GM21423 (cell line): ENCODE measurements at regions not wholly inside any gene's neighbourhood (a gene's known extent, or its start where the extent isn't known, plus 50 kb on each side); places are given as distances from the start of the nearest gene placed in this dataset.
"Not testable (repeated sequence)": the region's sequence is repeated elsewhere in the genome, so short reads cannot be mapped to it uniquely, and the experiment has no call there.

Experiments used
- ATAC-seq: cut with Tn5 transposase; IDR thresholded peaks from one replicate; pipeline ENCODE4 v1.9.1; 2021; ENCODE audit warnings: mild to moderate bottlenecking, moderate library complexity; ENCODE audit not compliant: unreplicated experiment

DNA sequence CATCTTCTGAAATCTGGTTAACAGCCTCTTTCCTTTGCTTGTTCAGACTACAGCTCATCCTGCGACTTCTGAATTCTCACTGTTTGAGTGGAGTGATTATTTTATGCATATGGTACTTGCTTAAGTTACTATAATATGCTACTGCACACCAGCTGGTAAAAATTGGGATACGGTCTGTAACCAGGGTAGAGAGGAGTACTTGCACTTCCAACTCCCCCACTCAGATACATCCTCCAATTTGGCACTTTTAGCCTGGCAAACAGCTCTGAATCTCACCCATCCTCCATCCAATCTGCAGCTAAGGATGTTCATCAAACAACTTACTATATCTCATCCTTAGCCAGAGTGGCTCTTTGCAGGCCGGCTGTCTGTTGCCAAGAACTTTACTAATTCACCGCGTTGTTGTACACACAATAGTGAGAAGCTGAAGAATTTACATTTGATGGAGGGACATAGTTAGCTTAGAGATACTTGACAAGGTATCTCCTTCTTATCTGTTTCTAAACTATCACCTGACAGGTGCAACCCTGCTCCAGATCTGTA lies 1323.6 kb upstream of the ALCAM start:
- not testable (repeated sequence) for ATAC-seq

DNA sequence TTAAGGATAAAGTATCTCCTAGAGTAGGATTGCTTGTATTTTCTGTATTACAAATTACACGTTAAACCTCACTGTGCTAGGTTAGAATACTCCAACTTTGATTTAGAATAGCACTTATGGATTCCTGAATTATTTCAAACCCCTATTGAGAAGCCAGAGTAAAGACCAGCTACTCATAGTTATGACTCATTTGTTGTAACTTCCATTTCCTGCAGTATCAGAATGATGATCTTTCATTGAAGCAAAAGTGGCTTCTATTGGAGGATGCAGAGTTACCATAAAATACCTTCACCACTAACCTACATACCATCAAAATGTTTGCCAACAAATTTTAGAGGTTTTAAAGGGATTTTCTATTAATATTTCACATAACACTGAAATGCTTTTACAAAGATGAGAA lies 1322.7 kb upstream of the ALCAM start:
- no peak for ATAC-seq

DNA sequence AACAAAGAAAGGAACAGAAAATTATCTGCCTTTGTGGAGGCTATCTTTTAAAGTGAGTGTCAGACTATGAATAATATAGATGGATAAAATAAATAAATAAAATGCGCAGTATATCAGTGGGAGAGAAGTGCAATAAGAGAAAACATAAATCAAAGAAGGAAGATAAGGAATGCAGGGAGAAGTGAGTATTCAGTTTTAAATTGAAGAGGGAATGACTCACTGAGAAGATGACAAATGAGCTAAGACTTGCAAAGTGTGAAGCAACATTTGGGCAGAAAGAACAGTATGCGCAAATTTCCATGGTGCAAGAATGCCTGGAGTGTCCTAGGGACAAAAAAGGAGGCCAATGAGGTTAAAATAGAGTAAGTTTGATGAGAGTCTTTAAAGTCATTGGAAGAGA lies 1300.1 kb upstream of the ALCAM start:
- no peak for ATAC-seq

DNA sequence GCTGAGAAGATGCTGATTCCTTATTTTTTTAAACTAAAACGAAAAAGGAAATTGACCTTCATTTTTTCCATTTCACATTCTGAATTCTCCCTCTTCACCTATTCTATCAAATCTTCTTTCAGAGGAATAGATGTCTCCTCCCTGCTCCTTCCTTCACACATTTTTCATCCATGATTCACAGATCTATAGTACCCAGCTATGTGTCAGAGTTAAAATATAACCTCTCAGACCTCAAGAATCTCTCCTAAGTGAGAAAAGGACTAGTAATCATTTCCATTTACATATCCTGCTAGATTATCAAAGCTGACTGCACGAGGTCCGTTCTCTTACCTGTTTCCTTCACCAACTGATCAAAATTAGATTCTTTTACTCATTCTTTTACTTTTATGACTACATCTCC lies 1297.6 kb upstream of the ALCAM start:
- ATAC-seq = no peak

DNA sequence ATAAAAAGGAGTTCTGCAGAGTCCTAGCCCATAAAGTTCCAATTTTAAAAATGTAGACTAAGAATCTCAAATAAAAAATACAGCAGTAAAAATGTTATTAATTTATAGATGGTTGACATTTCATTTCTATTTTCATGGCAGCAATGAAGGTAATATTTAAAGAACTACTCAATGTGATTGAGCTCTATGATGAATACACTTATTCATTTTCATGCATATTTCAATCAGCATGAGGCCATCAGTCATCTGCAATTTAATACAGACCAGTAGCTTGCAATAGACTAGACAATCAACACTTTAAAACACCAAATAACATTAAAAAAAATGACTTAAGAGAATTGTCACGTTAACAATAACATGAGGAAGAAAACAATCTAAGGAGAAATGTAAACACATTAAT lies 1295.8 kb upstream of the ALCAM start:
- no peak for ATAC-seq

DNA sequence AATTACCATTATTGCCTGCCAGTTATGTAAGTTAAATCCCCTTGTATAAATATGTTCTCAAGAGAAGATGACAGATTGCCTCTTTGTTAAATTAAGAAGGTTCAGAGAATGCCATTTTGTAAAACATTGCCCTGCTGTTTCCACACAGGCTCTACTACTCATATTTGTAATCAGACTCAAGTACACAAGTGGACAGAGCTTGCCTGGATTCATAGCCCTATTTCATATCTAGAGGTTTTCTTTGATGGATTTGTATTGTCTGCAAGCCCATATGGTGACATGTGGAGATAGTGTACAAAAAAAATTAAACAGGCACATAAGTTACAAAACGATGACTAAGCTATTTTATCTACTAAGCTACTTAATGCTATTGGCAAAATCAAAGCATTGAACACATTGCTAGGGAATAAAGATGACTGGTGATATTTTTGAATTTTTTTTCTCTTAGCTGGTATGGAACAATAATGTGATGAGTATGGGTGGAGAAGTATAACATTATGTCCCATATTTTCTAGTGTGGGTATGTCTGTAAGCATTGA lies 1286.6 kb upstream of the ALCAM start:
- no peak for ATAC-seq

DNA sequence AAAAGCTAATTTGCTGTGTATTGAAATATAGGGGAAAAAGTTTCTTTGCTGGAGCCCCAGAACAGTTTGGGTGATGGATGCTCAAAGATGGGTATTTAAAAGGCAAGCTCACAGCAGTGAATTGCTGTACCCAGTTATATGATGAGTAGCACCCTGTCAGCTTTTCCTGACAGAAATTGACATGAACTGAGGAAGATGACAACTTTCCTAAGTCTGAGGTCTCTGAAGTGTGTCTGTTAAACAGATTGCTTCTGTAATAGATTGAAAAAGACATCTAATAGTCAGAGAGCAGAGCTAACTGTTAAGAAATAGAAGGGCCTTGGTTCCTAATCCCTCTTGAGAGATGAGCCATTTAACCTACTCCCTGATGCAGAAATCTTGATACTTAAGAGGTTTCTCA lies 1278.0 kb upstream of the ALCAM start:
- no peak for ATAC-seq

DNA sequence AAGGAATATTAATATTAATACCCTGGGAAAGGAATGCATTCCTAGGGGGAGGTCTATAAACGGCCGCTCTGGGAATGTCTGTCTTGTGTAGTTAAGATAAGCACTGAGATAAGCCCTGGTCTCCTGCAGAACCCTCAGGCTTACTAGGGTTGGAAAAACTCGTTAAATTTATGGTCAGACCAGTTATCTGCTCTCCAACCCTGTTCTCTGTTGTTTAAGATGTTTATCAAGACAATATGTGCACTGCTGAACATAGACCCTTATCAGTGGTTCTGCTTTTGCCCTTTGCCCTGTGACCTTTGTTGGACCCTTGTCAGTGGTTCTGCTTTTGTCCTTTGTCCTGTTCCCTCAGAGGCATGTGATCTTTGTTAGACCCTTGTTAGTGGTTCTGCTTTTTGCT lies 1276.7 kb upstream of the ALCAM start:
- ATAC-seq = not testable (repeated sequence)

DNA sequence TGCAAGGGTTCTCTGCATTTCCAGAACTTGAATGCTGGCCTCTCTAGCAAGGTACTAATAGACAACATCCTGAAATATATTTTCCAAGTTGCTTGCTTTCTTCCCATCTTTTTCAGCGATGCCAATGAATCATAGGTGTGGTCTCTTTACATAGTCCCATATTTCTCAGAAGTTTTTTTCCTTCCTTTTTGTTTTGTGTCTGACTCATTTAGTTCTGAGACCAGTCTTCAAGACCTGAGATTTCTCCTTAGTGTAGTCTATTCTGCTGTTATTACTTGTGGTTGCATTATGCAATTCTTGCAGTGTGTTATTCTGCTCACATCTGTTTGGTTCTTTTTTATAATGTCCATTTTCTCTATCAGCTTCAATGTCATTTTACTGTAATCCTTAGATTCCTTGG lies 1265.0 kb upstream of the ALCAM start:
- no peak for ATAC-seq

DNA sequence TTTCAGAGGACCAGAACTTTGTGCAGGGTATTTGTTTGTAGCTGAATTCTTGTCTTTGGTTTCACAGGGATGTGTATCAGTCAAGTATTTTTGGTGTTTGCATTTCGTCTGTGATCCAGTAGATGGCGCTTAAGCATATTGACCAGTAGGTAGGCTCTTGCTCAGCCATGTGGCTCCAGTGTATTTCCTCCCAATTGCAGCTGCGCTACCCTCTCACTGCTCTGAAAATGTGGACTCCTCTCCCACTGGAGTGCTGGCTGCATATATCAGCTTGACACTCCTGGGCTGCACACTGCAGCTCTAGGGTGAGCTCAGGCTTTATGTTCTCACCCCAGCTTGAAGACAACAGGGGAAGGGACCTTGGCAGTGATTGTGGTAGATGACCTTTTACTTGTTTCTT lies 1264.3 kb upstream of the ALCAM start:
- peak; percentile 96 for ATAC-seq

DNA sequence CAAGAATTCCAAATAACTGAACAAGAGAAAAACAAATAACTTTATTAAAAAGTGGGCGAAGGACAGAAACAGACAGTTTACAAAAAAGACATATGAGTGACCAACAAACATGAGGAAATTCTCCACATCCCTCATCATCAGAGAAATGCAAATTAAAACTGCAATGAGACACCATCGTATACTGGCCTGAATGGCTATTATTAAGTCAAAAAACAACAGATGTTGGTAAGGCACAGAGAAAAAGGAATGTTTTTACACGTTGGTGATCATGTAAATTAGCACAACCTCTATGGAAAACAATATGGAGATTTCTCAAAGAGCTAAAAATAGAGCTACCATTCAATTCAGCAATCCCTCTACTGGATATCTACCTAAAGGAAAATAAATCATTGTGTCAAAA lies 1260.4 kb upstream of the ALCAM start:
- no peak for ATAC-seq

DNA sequence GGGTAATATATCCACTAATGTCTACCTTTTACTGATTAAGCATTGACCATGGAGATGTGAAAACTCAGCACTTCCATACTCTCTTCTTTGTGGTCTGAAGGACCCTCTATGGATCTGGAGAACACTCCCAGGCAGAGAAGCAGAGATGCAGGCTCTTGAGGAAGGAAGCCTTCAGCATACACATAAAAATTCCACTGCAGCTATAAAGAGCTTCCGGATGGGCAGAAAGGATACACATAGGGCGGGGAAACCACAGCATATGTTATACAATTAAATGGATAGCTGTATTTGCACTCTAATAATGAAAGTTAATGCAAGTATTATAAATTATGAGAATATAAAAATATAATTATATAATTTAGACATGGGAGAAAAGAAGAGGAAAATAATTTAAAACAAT lies 1258.2 kb upstream of the ALCAM start:
- ATAC-seq = no peak

DNA sequence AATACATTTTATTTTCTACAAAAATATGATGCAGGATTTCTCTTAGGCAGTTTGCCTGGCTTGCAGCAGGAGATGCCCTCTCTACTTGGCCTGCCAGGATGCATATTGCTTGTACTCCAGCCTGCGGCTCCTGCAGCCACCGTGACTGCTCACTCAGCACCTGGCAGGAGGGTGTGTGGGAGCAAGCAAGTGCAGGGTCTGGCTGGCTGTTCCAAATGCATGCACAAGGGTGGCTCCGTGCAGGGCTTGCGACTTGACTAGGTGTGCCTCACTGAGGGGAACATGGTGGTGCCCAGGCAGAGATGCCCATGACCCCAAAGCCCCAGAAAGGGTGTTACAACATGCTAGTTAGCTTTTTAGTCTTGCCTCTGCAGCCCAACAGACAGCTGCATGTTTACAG lies 1240.2 kb upstream of the ALCAM start:
- ATAC-seq = no peak

DNA sequence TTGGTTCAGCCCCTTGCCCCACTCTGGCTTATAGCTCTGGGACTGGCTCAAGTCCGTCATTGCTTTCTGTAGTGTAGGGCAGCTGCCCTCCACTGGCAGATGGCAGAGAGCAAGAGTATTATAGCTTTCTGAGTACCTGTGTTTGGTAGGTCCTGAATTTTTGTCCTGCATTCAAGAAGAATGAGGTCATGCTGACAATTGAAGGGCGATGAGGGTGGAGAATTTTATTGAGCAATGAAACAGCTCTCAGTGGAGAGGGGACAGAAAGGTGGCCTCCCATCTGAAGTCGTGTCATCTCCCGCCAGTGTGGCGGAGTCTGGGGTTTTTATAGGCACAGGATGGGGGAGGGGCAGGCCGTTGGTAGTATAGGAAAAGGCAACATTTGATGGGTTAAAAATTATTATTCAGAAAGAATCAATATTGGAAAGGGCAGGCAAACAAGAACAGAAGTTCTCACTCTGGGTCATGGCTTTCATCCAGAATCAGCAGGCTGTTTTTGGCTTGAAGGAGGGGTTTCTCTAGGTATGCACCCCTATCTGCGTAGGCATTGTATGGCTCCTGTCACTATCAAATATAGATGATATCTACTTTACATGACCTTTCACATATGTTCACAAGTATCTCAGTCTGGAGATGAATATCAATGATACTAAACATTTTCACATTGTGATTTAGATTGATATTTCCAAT lies 1239.7 kb upstream of the ALCAM start:
- no peak for ATAC-seq

DNA sequence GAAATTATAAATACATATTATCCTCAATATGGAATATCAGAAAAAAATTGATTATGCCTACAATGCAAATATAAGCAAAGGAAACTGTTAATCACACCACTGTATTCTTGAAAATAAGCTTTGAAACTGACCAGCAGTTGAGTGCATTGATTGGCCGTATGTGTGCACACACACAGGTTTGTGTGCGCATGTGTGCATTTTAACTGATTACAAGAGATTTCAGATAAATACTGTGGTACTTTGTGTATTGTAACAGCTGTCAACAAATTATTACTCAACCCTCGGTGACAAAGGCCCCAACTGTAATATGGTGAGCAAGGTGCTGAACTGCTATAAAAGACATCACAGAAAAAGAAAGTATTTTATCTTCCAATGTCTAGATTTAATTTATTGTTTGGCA lies 1238.9 kb upstream of the ALCAM start:
- ATAC-seq = no peak

DNA sequence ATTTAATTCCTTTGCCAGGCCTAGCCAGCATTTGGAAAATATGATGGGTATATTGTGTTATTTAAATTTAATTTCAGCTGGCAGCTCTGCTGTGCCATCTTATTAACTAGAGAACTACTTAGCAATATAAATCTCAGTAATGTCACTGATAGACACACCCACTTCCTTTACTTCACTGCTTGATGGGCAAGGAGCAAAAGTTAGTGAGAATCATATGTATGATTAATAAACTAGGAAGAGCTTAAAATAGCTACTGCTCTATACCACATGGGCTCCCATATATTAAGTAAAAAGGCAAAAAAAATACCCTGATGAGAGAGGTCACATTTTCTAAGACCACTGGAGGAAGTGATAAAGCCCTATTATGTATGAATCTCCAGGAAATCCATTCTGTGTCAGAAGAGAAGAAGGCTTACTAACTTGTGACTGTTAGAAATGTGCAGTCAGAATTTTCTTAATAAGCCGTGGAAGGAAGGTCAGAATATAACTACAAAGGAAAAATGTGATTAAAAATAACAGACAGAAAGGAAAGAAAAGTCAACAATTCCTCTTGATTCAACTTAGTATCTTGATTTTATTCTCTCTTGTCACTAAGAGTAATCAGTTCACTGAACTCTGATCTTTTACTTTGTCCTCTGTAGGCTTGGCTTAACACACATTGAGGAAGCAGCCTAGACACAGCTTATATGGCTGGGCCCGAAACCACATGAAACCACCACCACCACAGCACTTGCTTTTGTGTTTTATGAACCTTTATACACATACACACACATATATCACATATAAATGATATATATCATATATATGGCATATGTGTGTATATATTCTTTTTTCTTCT lies 1233.9 kb upstream of the ALCAM start:
- ATAC-seq = no peak

DNA sequence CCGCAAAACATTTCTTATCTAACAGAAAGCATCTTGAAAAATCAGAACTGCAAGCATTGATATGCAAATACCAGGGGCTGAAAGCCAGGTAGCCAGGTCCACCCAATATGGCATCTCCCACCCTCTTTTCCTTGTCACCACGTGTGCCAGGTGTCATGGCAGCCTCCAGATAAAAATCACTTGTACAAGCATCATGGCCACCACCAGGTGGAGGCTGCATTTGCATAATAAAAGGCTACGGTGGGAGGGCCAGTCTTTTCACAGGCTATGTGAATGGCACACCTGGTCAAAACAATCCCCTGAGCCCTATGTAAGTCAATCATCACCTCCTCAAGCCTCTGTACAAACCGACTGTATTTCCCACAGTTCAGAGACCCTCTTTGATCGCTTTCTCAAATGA lies 1233.1 kb upstream of the ALCAM start:
- ATAC-seq = no peak

DNA sequence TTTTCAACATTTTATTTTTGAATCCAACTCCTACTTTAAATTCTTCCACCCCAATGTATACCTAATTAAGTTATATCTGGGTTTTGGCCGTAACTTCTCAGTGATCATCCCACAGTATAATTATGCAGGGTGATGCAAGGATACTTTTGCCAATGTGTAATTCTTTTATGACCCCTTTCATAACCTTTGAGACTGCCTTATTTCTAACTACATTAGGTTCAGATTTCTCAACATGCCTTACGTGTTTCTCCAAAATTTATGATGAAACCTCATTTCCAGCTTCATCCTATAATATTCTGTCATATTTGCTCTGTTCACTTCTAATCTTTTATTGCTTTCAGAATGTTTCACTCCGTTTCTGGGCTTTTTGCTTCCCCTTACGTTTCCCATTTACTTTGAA lies 1229.6 kb upstream of the ALCAM start:
- no peak for ATAC-seq

DNA sequence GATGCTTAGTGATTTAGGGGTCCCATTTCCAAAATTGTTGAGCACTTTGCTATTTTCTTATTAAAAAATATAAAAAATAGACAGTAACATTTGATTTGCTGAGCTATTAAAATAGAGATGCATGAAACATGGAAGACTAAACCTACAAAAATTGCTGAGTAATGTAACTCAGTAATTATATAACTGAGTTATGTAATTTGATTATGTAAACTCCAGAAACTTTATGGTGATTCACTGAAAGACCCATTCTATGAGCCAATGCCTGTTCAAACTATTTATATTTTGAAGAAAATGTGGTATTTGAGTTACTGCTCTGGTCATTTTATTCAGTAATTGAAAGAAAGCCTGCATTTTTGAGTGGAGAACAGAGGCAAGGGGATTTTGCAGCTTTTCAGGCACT lies 1221.5 kb upstream of the ALCAM start:
- no peak for ATAC-seq

DNA sequence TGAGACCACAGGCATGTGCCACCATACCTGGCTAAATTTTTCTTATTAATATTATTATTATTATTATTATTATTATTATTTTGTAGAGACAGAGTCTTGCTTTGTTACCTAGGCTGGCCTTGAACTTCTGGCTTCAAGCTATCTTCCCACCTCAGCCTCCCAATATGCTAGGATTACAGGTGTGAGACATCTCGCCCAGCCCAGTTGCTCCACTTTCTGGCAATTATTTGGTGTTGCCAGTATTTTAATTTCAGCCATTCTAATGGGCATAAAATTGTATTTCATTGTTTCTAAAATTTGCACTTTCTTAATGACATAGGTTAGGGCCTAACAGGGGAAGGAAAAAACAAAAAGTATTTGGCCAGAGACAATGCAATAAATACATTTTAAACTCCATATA lies 1217.6 kb upstream of the ALCAM start:
- ATAC-seq = no peak

DNA sequence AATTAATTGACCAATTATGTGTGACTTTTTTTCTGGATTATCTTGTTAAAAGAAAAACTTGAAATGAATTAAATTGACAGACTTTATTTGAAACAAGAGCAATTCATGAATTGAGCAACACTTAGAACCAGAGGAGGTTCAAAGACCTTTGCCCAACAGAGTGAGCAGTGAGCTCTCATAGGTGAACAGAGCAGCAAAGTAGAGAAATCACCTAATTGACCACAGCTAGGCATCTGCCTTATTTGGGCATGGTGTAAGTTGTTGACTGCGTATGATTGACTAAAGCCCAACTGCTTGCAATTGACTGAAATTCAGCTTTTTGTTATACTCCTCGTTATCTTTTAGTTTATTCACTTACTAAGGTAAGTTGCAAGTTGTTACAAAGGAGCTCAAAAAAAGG lies 1216.0 kb upstream of the ALCAM start:
- no peak for ATAC-seq

DNA sequence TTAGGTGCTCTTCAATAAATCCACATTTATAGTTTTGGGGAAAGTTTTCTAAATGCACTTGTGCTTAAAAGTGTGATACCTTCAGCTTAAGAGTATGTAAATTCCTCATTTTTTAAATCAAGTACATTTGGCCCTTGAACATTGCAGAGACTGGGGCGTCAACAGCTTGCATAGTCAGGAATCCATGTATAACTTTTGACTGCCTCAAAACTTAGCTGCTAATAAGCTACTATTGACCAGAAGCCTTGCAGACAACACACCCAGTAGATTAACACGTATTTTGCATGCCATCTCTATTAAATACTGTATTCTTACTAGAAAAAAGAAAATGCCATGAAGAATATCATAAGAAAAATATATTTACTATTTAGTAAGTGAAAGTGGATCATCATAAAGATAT lies 1211.8 kb upstream of the ALCAM start:
- ATAC-seq = no peak
